Esophagus squamous epithelium (tissue), 5 donors: ENCODE measurements at regions not wholly inside any gene's neighbourhood (a gene's known extent, or its start where the extent isn't known, plus 50 kb on each side); places are given as distances from the start of the nearest gene placed in this dataset.
A peak's percentile ranks its signal among the peaks of the same experiment; 100 is the strongest.

Source experiments
- DNase-seq: peaks from one replicate; lab custom pipeline; 2025; lab: John Stamatoyannopoulos, UW
- H3K27ac ChIP-seq, 4 donors: fragments of 200-600 bp; sonication (generic); one replicate each; pipeline ENCODE4 v1.5.1; 2016 to 2019; ENCODE audit warnings: mild to moderate bottlenecking in 1 of 4
- H3K27me3 ChIP-seq, 4 donors: fragments of 200-600 bp; sonication (generic); 1 replicate in 3 of 4; 2 replicates in 1 of 4; pipeline versions ENCODE4 v1.5.1 to v1.6.0; 2017 to 2021; ENCODE audit warnings: antibody characterized with exemption in 1 of 4
- H3K36me3 ChIP-seq, 3 donors: fragments of 200-600 bp; sonication (generic); one replicate each; pipeline ENCODE4 v1.5.1; 2016 to 2019
- H3K4me1 ChIP-seq, 3 donors: fragments of 200-600 bp; sonication (generic); one replicate each; pipeline ENCODE4 v1.5.1; 2017 to 2019
- H3K4me3 ChIP-seq, 4 donors: fragments of 200-600 bp; sonication (generic); 1 replicate in 3 of 4; 2 replicates in 1 of 4; pipeline ENCODE4 v1.5.1; 2016 to 2019; ENCODE audit warnings: mild to moderate bottlenecking in 2 of 4, moderate library complexity in 1 of 4
- H3K9me3 ChIP-seq, 3 donors: fragments of 200-600 bp; sonication (generic); one replicate each; pipeline ENCODE4 v1.5.1; 2016 to 2019
- CTCF ChIP-seq, 6 experiments: fragments of 450-650 bp in 4 of 6; fragments of 200-600 bp in 2 of 6; sonication (generic) in 2 of 6; IDR thresholded peaks; one replicate each; pipeline ENCODE4 v1.5.1; 2016 to 2019; ENCODE audit warnings: antibody characterized with exemption in 6 of 6, mild to moderate bottlenecking in 4 of 6, moderate library complexity in 4 of 6
- POLR2A ChIP-seq, 4 donors: fragments of 450-650 bp; IDR thresholded peaks; one replicate each; pipeline ENCODE4 v1.6.1; 2017; ENCODE audit warnings: antibody characterized with exemption in 4 of 4, mild to moderate bottlenecking in 4 of 4, moderate library complexity in 3 of 4
- WGBS, 2 donors: methylation state at CpG; one replicate each; pipeline ENCODE4 v1.1.5; 2018; 5-methylcytosine and 5-hydroxymethylcytosine counted together
- intact Hi-C: fragments of 100-400 bp; cut with DNase I; formaldehyde crosslinking; loops from one replicate; pipeline ENCODE4 v1.15.0; 2022
- donor health status: DM: yes; HTN: yes; CAD: no.

GRCh38 chr17:77729587-77729986 lies 228.9 kb upstream of the TNRC6C start:
- H3K27me3 ChIP-seq, result peaks cover 0 to 49% (median 0%) of the 10 kb centered on the region in 4 donors
- intact Hi-C loops, result no loop called here

GRCh38 chr17:77730376-77730775 lies 228.1 kb upstream of the TNRC6C start:
- intact Hi-C loops, result no loop called here

More at GRCh38 chr17:77729587-77729986, 228.9 kb upstream of the TNRC6C start:
- Histone ChIP-seq H3K27ac (no peak overlapping the region), H3K9me3 (peaks cover 0 to 12% (median 9%) of the 10 kb centered on the region in 3 donors), H3K4me3 (no peak overlapping the region), H3K4me1 (peaks cover 10 to 27% (median 15%) of the 10 kb centered on the region in 3 donors), H3K36me3 (no peaks in the 10 kb centered on the region)
- no peak for TF ChIP-seq POLR2A (IDR thresholded peaks at IDR 0.05)
- TF ChIP-seq CTCF (IDR thresholded peaks at IDR 0.05), result no peak
- no peak for DNase-seq
- 71 to 82% methylated on average over 4 of the region's 4 CpGs for WGBS, 2 donors

DNA sequence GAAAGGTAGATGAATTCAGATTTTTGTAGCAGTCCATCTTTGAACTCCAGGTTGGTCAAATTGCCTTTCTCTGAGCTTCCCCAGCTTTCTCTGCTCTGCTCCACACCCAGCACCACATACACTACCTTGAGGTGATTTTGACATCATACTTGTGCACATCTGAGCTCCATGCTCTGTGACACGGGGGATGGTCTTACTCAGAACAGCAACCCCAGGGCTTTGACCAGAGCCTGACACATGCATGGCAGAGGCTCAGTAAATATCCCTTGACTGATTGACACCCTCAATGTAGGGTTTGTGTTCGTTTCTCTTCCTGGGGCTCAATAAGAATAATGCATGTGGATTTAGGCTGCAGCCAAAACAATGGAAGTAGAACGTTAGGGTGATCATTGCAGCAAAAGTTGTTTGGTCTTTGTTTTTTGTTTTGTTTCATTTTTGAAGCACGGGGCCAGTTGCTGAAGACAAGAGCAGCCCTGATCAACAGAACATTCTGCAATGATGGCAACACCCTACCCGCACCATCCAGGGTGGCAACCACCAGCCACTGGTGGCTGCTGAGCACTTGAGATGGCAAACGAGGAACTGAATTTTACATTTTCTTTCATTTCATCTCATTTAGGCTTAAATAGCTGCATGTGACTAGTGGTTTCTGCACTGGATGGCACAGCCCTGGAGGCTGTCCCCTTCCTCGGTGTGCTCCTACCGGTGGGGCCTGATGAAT lies 224.8 kb upstream of the TNRC6C start:
- TF ChIP-seq POLR2A (IDR thresholded peaks at IDR 0.05), result no peak
- no peak for TF ChIP-seq CTCF (IDR thresholded peaks at IDR 0.05)
- Histone ChIP-seq H3K27ac (peak overlapping the region; percentile 20 to 81 (median 73)), H3K36me3 (no peaks in the 10 kb centered on the region), H3K9me3 (peaks cover 0 to 12% (median 9%) of the 10 kb centered on the region in 3 donors), H3K4me3 (no peak overlapping the region), H3K27me3 (peaks cover 0 to 48% (median 0%) of the 10 kb centered on the region in 4 donors), H3K4me1 (peaks cover 15 to 39% (median 24%) of the 10 kb centered on the region in 3 donors)
- intact Hi-C loops, result no loop called here
- WGBS, 2 donors, result 40% methylated on average over 5 to 7 of the region's 8 CpGs
- DNase-seq, result no peak

More at GRCh38 chr17:77730376-77730775, 228.1 kb upstream of the TNRC6C start:
- TF ChIP-seq CTCF (IDR thresholded peaks at IDR 0.05), result no peak
- TF ChIP-seq POLR2A (IDR thresholded peaks at IDR 0.05), result no peak
- no peaks in the 10 kb centered on the region for H3K36me3 ChIP-seq
- peaks cover 18 to 35% (median 22%) of the 10 kb centered on the region in 3 donors for H3K4me1 ChIP-seq
- no peak for DNase-seq
- peaks cover 0 to 49% (median 0%) of the 10 kb centered on the region in 4 donors for H3K27me3 ChIP-seq
- H3K27ac ChIP-seq, result no peak overlapping the region
- H3K9me3 ChIP-seq, result peaks cover 0 to 12% (median 9%) of the 10 kb centered on the region in 3 donors
- no peak overlapping the region for H3K4me3 ChIP-seq

DNA sequence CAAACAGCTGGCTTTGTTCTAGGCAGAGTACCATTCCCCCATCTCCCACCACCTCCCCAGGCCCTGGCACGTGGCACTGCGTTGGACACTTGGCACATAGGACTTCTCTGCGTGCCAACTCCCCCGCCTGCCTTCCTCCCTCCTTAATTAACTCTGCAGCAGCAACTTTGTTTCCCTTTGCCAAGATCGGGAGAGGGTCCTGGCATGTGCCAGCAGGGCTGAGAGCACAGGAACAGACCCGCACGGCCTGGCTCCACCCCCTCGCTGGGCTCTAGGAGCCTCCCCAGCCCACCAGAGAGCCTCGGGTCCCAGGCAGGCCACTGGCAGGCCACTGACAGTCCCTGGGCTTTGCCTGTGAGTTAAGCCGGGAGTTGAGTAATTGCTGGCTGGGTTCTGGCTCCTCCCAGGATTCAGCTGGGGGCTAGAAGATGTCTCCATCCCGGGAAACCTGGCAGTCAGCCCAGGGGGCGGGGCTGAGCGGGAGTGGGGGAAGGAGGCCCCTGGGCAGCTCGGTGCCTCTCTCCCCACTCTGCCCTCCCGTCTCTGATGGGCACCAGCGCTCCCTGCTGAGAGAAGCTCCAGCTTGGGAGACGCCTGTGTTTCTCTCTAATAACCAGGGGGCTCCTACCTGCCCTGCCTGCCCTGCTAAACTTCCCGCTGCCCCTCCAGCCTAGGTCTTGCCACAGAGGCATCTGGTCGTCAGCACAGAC lies 224.0 kb upstream of the TNRC6C start:
- Histone ChIP-seq H3K27ac (peak overlapping the region; percentile 66 to 81 (median 76)), H3K9me3 (peaks cover 0 to 12% (median 9%) of the 10 kb centered on the region in 3 donors), H3K27me3 (peaks cover 0 to 48% (median 0%) of the 10 kb centered on the region in 4 donors), H3K4me3 (peak overlapping the region in 2 of 4 donors; percentile 13 to 35), H3K36me3 (no peaks in the 10 kb centered on the region), H3K4me1 (peaks cover 15 to 42% (median 24%) of the 10 kb centered on the region in 3 donors)
- DNase-seq, result no peak
- no peak for TF ChIP-seq CTCF (IDR thresholded peaks at IDR 0.05)
- no peak for TF ChIP-seq POLR2A (IDR thresholded peaks at IDR 0.05)
- intact Hi-C loops, result no loop called here
- 15 to 18% methylated on average over 8 to 10 of the region's 19 CpGs for WGBS, 2 donors
